ENCODE measurements at regions not wholly inside any gene's neighbourhood (a gene's known extent, or its start where the extent isn't known, plus 50 kb on each side); places are given as distances from the start of the nearest gene placed in this dataset.

DNA sequence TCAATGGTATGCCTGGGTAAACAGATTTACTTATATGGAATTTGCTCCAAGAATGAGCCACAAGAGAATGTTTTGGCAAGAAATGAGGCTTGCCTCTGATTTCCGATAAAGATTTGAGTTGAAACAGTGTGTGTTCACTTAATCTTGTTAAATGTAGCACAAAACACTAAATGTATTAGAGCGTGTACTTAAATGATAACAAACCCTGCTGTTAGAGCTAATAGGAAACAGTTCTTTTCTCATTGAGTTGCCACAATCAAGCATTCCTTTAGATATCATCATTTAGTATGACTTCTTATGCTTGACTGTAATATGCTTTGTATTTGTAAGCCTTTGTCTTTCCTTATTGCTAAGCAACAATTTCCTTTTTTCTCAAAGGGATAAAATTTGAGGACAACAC is 353.6 kb upstream of the ZNF717 start:
- WGBS (ENCODE audit: low lambda C conversion rate) = 5% methylated on average over 2 of the region's 2 CpGs
- H3K9ac ChIP-seq = no peak overlapping the region
- H3K27me3 ChIP-seq (ENCODE audit: insufficient read depth) = no peaks in the 10 kb centered on the region
- H4K20me1 ChIP-seq (ENCODE audit: insufficient read depth) = no peaks in the 10 kb centered on the region
- no peak overlapping the region for H3K4me2 ChIP-seq
- no peaks in the 10 kb centered on the region for H3K36me3 ChIP-seq (replicated peaks in 1 of 2; ENCODE audit: control insufficient read depth in 1 of 2, insufficient read depth in 2 of 2, low read length in 1 of 2)
- H2AFZ ChIP-seq (ENCODE audit: low read depth) = no peak overlapping the region
- H3F3A ChIP-seq (replicated peaks; ENCODE audit: insufficient read depth) = no peaks in the 10 kb centered on the region
- peaks cover 0 to 5% of the 10 kb centered on the region in 2 experiments; a peak in 2 of 4 replicates for H3K4me1 ChIP-seq (ENCODE audit: control insufficient read depth in 1 of 2, insufficient read depth in 2 of 2, low read depth in 1 of 2, low read length in 1 of 2)
- H3K79me2 ChIP-seq (ENCODE audit: insufficient read depth) = no peaks in the 10 kb centered on the region
- ChIA-PET CTCF (interaction anchor here (1.3 to 1.6 kb wide), 2 partner anchors 432 to 446 kb away, joined by 4 read pairs; no protein-coding TSS in a partner anchor), POLR2A (no interaction called here)
- no peak overlapping the region for H3K4me3 ChIP-seq (ENCODE audit: low read depth in 2 of 2, low read length in 1 of 2)
- H3K9me3 ChIP-seq = no peaks in the 10 kb centered on the region
- peak overlapping the region in 1 of 2 experiments; percentile 17; a peak in 1 of 4 replicates for H3K27ac ChIP-seq (ENCODE audit: low read depth in 2 of 2, low read length in 1 of 2)
- DNase-seq = peak; percentile 23
- no peaks in the 10 kb centered on the region for H3K9me2 ChIP-seq
- TF ChIP-seq, protein P1, sequence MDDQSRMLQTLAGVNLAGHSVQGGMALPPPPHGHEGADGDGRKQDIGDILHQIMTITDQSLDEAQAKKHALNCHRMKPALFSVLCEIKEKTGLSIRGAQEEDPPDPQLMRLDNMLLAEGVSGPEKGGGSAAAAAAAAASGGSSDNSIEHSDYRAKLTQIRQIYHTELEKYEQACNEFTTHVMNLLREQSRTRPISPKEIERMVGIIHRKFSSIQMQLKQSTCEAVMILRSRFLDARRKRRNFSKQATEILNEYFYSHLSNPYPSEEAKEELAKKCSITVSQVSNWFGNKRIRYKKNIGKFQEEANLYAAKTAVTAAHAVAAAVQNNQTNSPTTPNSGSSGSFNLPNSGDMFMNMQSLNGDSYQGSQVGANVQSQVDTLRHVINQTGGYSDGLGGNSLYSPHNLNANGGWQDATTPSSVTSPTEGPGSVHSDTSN (IDR thresholded peaks at IDR 0.05) = no peak
- TF ChIP-seq SMC3 (IDR thresholded peaks at IDR 0.05; ENCODE audit: low read depth, low read length) = no peak
- TF ChIP-seq NFIC (IDR thresholded peaks at IDR 0.05; ENCODE audit: borderline replicate concordance) = no peak
- TF ChIP-seq CHD2 (IDR thresholded peaks at IDR 0.05; ENCODE audit: low read length, partially characterized antibody) = peak; percentile 63
- TF ChIP-seq ELF1 (IDR thresholded peaks at IDR 0.05) = no peak
- TF ChIP-seq TCF12 (IDR thresholded peaks at IDR 0.05) = peak; percentile 36
- TF ChIP-seq FOXM1 (IDR thresholded peaks at IDR 0.05; ENCODE audit: low read depth) = no peak
- TF ChIP-seq, protein P2, sequence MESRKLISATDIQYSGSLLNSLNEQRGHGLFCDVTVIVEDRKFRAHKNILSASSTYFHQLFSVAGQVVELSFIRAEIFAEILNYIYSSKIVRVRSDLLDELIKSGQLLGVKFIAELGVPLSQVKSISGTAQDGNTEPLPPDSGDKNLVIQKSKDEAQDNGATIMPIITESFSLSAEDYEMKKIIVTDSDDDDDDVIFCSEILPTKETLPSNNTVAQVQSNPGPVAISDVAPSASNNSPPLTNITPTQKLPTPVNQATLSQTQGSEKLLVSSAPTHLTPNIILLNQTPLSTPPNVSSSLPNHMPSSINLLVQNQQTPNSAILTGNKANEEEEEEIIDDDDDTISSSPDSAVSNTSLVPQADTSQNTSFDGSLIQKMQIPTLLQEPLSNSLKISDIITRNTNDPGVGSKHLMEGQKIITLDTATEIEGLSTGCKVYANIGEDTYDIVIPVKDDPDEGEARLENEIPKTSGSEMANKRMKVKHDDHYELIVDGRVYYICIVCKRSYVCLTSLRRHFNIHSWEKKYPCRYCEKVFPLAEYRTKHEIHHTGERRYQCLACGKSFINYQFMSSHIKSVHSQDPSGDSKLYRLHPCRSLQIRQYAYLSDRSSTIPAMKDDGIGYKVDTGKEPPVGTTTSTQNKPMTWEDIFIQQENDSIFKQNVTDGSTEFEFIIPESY (IDR thresholded peaks at IDR 0.05; ENCODE audit: borderline replicate concordance, low read depth) = no peak
- TF ChIP-seq RAD21 (IDR thresholded peaks at IDR 0.05; ENCODE audit: low read length) = 0 out of 2 replicates have a peak, but pooled peaks have one; percentile 4
- peak; percentile 100 for TF ChIP-seq RCOR1 (IDR thresholded peaks at IDR 0.05; ENCODE audit: low read length)
- TF ChIP-seq, protein P3, sequence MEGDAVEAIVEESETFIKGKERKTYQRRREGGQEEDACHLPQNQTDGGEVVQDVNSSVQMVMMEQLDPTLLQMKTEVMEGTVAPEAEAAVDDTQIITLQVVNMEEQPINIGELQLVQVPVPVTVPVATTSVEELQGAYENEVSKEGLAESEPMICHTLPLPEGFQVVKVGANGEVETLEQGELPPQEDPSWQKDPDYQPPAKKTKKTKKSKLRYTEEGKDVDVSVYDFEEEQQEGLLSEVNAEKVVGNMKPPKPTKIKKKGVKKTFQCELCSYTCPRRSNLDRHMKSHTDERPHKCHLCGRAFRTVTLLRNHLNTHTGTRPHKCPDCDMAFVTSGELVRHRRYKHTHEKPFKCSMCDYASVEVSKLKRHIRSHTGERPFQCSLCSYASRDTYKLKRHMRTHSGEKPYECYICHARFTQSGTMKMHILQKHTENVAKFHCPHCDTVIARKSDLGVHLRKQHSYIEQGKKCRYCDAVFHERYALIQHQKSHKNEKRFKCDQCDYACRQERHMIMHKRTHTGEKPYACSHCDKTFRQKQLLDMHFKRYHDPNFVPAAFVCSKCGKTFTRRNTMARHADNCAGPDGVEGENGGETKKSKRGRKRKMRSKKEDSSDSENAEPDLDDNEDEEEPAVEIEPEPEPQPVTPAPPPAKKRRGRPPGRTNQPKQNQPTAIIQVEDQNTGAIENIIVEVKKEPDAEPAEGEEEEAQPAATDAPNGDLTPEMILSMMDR (IDR thresholded peaks at IDR 0.05) = no peak
- TF ChIP-seq TEAD4 (IDR thresholded peaks at IDR 0.05; ENCODE audit: borderline replicate concordance, insufficient read depth) = no peak
- TF ChIP-seq SIN3A (IDR thresholded peaks at IDR 0.05; ENCODE audit: borderline replicate concordance, low read depth, low read length) = no peak
- TF ChIP-seq JUND (IDR thresholded peaks at IDR 0.05) = no peak
- TF ChIP-seq GATA2 (CRISPR knock-in tag; IDR thresholded peaks at IDR 0.05) = peak; percentile 80
- TF ChIP-seq, protein P4, sequence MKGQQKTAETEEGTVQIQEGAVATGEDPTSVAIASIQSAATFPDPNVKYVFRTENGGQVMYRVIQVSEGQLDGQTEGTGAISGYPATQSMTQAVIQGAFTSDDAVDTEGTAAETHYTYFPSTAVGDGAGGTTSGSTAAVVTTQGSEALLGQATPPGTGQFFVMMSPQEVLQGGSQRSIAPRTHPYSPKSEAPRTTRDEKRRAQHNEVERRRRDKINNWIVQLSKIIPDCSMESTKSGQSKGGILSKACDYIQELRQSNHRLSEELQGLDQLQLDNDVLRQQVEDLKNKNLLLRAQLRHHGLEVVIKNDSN (IDR thresholded peaks at IDR 0.05; ENCODE audit: borderline replicate concordance, low read depth) = no peak
- TF ChIP-seq, protein P5, sequence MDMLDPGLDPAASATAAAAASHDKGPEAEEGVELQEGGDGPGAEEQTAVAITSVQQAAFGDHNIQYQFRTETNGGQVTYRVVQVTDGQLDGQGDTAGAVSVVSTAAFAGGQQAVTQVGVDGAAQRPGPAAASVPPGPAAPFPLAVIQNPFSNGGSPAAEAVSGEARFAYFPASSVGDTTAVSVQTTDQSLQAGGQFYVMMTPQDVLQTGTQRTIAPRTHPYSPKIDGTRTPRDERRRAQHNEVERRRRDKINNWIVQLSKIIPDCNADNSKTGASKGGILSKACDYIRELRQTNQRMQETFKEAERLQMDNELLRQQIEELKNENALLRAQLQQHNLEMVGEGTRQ (IDR thresholded peaks at IDR 0.05; ENCODE audit: borderline replicate concordance, low read depth, low read length) = no peak
- no peak for TF ChIP-seq RXRA (IDR thresholded peaks at IDR 0.05; ENCODE audit: borderline replicate concordance, low read depth)
- TF ChIP-seq YY1 (IDR thresholded peaks at IDR 0.05; ENCODE audit: low read depth) = no peak
- TF ChIP-seq FOXJ3 (CRISPR knock-in tag; IDR thresholded peaks at IDR 0.05) = peak; percentile 70
- TF ChIP-seq, protein P6, sequence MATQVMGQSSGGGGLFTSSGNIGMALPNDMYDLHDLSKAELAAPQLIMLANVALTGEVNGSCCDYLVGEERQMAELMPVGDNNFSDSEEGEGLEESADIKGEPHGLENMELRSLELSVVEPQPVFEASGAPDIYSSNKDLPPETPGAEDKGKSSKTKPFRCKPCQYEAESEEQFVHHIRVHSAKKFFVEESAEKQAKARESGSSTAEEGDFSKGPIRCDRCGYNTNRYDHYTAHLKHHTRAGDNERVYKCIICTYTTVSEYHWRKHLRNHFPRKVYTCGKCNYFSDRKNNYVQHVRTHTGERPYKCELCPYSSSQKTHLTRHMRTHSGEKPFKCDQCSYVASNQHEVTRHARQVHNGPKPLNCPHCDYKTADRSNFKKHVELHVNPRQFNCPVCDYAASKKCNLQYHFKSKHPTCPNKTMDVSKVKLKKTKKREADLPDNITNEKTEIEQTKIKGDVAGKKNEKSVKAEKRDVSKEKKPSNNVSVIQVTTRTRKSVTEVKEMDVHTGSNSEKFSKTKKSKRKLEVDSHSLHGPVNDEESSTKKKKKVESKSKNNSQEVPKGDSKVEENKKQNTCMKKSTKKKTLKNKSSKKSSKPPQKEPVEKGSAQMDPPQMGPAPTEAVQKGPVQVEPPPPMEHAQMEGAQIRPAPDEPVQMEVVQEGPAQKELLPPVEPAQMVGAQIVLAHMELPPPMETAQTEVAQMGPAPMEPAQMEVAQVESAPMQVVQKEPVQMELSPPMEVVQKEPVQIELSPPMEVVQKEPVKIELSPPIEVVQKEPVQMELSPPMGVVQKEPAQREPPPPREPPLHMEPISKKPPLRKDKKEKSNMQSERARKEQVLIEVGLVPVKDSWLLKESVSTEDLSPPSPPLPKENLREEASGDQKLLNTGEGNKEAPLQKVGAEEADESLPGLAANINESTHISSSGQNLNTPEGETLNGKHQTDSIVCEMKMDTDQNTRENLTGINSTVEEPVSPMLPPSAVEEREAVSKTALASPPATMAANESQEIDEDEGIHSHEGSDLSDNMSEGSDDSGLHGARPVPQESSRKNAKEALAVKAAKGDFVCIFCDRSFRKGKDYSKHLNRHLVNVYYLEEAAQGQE (IDR thresholded peaks at IDR 0.05; ENCODE audit: low read depth, low read length) = no peak
- TF ChIP-seq RFX5 (IDR thresholded peaks at IDR 0.05; ENCODE audit: low read length) = no peak
- TF ChIP-seq POLR2AphosphoS5 (IDR thresholded peaks at IDR 0.05; ENCODE audit: low read depth, low read length) = no peak
- TF ChIP-seq EZH2phosphoT487 (IDR thresholded peaks at IDR 0.05; ENCODE audit: borderline replicate concordance, low read depth) = no peak
- TF ChIP-seq FOSL2 (IDR thresholded peaks at IDR 0.05; ENCODE audit: borderline replicate concordance, low read depth) = no peak
